ENCODE measurements at regions not wholly inside any gene's neighbourhood (a gene's known extent, or its start where the extent isn't known, plus 50 kb on each side); places are given as distances from the start of the nearest gene placed in this dataset.

DNA sequence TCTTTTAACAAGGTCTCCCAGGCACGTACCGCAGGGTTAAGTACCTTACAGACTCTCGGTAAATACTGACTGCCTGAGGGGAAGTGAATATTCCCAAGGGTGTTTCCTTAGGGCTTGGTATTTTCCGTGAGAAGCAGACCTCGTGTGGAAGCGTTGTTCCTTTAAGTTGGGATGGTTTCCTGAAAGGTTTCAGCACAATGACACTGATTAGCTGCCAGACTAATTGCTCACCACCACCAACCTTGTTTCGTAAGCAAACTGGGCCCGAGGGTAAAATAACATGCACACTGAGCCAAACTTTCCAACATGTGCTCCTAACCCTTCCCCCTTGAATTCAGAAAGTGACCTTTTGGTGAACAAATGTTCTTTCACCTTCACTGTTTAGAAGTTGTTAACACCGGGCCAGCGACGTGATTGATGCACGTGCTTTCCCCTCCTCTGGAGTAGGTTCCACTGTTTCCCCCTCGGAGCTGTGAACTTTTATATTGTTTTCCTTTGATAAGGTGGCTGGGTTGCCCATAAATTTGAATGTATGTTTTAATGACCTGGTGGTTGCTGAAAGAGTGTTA is 128.1 kb upstream of the RPS23 start:
- no peak for DNase-seq (ENCODE audit: low spot score)

GRCh38 chr5:82405618-82406204 is 127.6 kb upstream of the RPS23 start:
- Histone ChIP-seq H3K4me3 (ENCODE audit: low read depth in 1 of 3, low read length in 3 of 3) (no peak overlapping the region), H3K9me3 (ENCODE audit: control insufficient read depth in 4 of 4, low read length in 3 of 4) (peaks cover 2 to 15% (median 9%) of the 10 kb centered on the region in 4 donors), H3K27me3 (ENCODE audit: control insufficient read depth in 4 of 4, insufficient read depth in 4 of 4, low read length in 3 of 4) (no peaks in the 10 kb centered on the region), H3K36me3 (ENCODE audit: control insufficient read depth in 4 of 4, insufficient read depth in 3 of 4, low read depth in 1 of 4, low read length in 3 of 4) (no peaks in the 10 kb centered on the region), H3K27ac (ENCODE audit: low read depth in 1 of 2, low read length in 2 of 2) (no peak overlapping the region), H3K9ac (ENCODE audit: low read depth in 1 of 2, low read length in 2 of 2) (no peak overlapping the region), H3K4me1 (ENCODE audit: control insufficient read depth in 4 of 4, insufficient read depth in 4 of 4, low read length in 3 of 4) (no peaks in the 10 kb centered on the region)
- no peak for DNase-seq (ENCODE audit: low spot score)
- TF ChIP-seq HNF4A (conservative IDR thresholded peaks at IDR 0.05) (no peak), EGR1 (IDR thresholded peaks at IDR 0.05; ENCODE audit: low read depth in 2 of 2) (no peak), GABPA (IDR thresholded peaks at IDR 0.05 in 1 of 2, conservative IDR thresholded peaks at IDR 0.05 in 1 of 2) (no peak), SP1 (IDR thresholded peaks at IDR 0.05) (no peak), YY1 (IDR thresholded peaks at IDR 0.05) (no peak), HNF4G (IDR thresholded peaks at IDR 0.05) (no peak), FOXA1 (IDR thresholded peaks at IDR 0.05) (no peak), NR2F2 (IDR thresholded peaks at IDR 0.05) (no peak), TAF1 (conservative IDR thresholded peaks at IDR 0.05) (no peak), ZBTB33 (IDR thresholded peaks at IDR 0.05) (no peak), CTCF (IDR thresholded peaks at IDR 0.05; ENCODE audit: low read depth, low read length, missing input control) (no peak), RAD21 (IDR thresholded peaks at IDR 0.05) (no peak)
- TF ChIP-seq, protein P1, sequence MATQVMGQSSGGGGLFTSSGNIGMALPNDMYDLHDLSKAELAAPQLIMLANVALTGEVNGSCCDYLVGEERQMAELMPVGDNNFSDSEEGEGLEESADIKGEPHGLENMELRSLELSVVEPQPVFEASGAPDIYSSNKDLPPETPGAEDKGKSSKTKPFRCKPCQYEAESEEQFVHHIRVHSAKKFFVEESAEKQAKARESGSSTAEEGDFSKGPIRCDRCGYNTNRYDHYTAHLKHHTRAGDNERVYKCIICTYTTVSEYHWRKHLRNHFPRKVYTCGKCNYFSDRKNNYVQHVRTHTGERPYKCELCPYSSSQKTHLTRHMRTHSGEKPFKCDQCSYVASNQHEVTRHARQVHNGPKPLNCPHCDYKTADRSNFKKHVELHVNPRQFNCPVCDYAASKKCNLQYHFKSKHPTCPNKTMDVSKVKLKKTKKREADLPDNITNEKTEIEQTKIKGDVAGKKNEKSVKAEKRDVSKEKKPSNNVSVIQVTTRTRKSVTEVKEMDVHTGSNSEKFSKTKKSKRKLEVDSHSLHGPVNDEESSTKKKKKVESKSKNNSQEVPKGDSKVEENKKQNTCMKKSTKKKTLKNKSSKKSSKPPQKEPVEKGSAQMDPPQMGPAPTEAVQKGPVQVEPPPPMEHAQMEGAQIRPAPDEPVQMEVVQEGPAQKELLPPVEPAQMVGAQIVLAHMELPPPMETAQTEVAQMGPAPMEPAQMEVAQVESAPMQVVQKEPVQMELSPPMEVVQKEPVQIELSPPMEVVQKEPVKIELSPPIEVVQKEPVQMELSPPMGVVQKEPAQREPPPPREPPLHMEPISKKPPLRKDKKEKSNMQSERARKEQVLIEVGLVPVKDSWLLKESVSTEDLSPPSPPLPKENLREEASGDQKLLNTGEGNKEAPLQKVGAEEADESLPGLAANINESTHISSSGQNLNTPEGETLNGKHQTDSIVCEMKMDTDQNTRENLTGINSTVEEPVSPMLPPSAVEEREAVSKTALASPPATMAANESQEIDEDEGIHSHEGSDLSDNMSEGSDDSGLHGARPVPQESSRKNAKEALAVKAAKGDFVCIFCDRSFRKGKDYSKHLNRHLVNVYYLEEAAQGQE (IDR thresholded peaks at IDR 0.05), result no peak
- TF ChIP-seq, protein P2, sequence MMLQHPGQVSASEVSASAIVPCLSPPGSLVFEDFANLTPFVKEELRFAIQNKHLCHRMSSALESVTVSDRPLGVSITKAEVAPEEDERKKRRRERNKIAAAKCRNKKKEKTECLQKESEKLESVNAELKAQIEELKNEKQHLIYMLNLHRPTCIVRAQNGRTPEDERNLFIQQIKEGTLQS (IDR thresholded peaks at IDR 0.05), result no peak
- WGBS, result 88% methylated on average over 4 of the region's 4 CpGs

More for the DNA sequence above, 128.1 kb upstream of the RPS23 start:
- H3K4me3 ChIP-seq (ENCODE audit: low read depth in 1 of 3, low read length in 3 of 3), result no peak overlapping the region
- H3K9ac ChIP-seq (ENCODE audit: low read depth in 1 of 2, low read length in 2 of 2), result no peak overlapping the region
- H3K9me3 ChIP-seq (ENCODE audit: control insufficient read depth in 4 of 4, low read length in 3 of 4), result peaks cover 2 to 15% (median 9%) of the 10 kb centered on the region in 4 donors
- no peaks in the 10 kb centered on the region for H3K36me3 ChIP-seq (ENCODE audit: control insufficient read depth in 4 of 4, insufficient read depth in 3 of 4, low read depth in 1 of 4, low read length in 3 of 4)
- no peak overlapping the region for H3K27ac ChIP-seq (ENCODE audit: low read depth in 1 of 2, low read length in 2 of 2)
- no peaks in the 10 kb centered on the region for H3K27me3 ChIP-seq (ENCODE audit: control insufficient read depth in 4 of 4, insufficient read depth in 4 of 4, low read length in 3 of 4)
- WGBS, result 74% methylated on average over 13 of the region's 13 CpGs
- H3K4me1 ChIP-seq (ENCODE audit: control insufficient read depth in 4 of 4, insufficient read depth in 4 of 4, low read length in 3 of 4), result no peaks in the 10 kb centered on the region
- TF ChIP-seq YY1 (IDR thresholded peaks at IDR 0.05) (no peak), TAF1 (conservative IDR thresholded peaks at IDR 0.05) (no peak), HNF4A (conservative IDR thresholded peaks at IDR 0.05) (no peak), JUND (IDR thresholded peaks at IDR 0.05) (no peak), MAX (IDR thresholded peaks at IDR 0.05) (no peak), RAD21 (IDR thresholded peaks at IDR 0.05) (no peak), SP1 (IDR thresholded peaks at IDR 0.05) (no peak), FOXA2 (IDR thresholded peaks at IDR 0.05) (no peak), GABPA (IDR thresholded peaks at IDR 0.05 in 1 of 2, conservative IDR thresholded peaks at IDR 0.05 in 1 of 2) (no peak), FOXA1 (IDR thresholded peaks at IDR 0.05) (no peak), EGR1 (IDR thresholded peaks at IDR 0.05; ENCODE audit: low read depth in 2 of 2) (no peak), NR2F2 (IDR thresholded peaks at IDR 0.05) (no peak)
- TF ChIP-seq, protein P2 (IDR thresholded peaks at IDR 0.05), result no peak
